ENCODE measurements at regions not wholly inside any gene's neighbourhood (a gene's known extent, or its start where the extent isn't known, plus 50 kb on each side); places are given as distances from the start of the nearest gene placed in this dataset.

GRCh38 chr4:180636696-180637404, 1606.4 kb upstream of the TENM3 start:
- no peak for TF ChIP-seq CTCF (IDR thresholded peaks at IDR 0.05 in 2 of 3, conservative IDR thresholded peaks at IDR 0.05 in 1 of 3; ENCODE audit: borderline replicate concordance in 1 of 3, insufficient read depth in 1 of 3, low read depth in 2 of 3, low read length in 2 of 3)
- TF ChIP-seq RAD21 (IDR thresholded peaks at IDR 0.05; ENCODE audit: low read depth), result no peak
- no peak for TF ChIP-seq JUND (IDR thresholded peaks at IDR 0.05)
- no peak for TF ChIP-seq POLR2A (IDR thresholded peaks at IDR 0.05; ENCODE audit: borderline replicate concordance, extremely low read depth, insufficient read depth, insufficient read length)
- no peak for TF ChIP-seq EZH2 (IDR thresholded peaks at IDR 0.05)
- no peak for TF ChIP-seq SIN3A (IDR thresholded peaks at IDR 0.05; ENCODE audit: low read depth)
- TF ChIP-seq ELF1 (IDR thresholded peaks at IDR 0.05; ENCODE audit: borderline replicate concordance, low read depth), result no peak
- TF ChIP-seq POLR2AphosphoS5 (IDR thresholded peaks at IDR 0.05; ENCODE audit: low read depth, low read length), result no peak
- TF ChIP-seq EGR1 (IDR thresholded peaks at IDR 0.05; ENCODE audit: low read depth), result no peak
- no peak for TF ChIP-seq MAX (IDR thresholded peaks at IDR 0.05)

Measured in HCT116 (cell line).